HG02840 (cell line): ENCODE measurements at regions not wholly inside any gene's neighbourhood (a gene's known extent, or its start where the extent isn't known, plus 50 kb on each side); places are given as distances from the start of the nearest gene placed in this dataset.

Experiments
- ATAC-seq: cut with Tn5 transposase; IDR thresholded peaks from one replicate; pipeline ENCODE4 v1.9.1; 2021; ENCODE audit warnings: mild to moderate bottlenecking, moderate library complexity, moderate number of reproducible peaks; ENCODE audit not compliant: unreplicated experiment, low FRiP score

DNA sequence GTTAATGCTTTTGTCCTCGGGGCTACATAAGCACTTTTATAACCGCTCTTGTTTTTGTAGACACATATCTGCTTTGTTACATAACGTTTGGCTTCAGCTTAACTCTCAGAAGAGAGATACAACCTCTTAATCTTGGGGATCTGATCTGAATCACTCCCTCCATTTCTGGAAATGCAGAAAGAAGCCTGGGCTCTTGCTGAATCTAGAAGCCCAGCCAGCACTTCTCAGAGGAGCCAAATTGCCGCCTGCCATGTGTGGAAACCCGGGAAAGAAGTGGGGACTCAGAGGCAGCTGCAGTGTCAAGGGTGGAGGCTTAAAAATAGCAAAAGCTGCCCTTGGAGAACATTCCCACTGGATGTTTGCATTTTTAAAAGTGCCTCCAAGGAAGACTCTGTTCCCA lies 69.3 kb upstream of the LDB2 start:
- no peak for ATAC-seq

DNA sequence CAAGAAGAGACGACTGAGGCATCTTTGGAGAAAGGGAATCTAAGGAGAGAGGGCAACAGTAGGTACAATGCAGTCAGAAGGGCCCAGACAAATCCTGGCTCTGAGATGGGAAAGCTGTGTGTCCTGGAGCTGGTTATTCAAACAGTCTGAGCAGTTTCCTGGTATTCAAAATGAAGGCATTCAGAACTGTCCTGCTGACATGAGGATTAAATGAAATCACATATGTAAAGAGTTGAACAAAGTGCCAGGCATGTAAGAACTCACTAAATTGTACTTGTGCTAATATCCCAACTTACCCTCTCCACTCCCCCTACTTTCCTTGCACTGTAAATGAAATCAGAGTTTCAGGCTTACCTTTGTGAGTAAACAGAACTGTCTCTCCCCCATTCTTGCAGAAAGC lies 60.9 kb upstream of the LDB2 start:
- no peak for ATAC-seq

DNA sequence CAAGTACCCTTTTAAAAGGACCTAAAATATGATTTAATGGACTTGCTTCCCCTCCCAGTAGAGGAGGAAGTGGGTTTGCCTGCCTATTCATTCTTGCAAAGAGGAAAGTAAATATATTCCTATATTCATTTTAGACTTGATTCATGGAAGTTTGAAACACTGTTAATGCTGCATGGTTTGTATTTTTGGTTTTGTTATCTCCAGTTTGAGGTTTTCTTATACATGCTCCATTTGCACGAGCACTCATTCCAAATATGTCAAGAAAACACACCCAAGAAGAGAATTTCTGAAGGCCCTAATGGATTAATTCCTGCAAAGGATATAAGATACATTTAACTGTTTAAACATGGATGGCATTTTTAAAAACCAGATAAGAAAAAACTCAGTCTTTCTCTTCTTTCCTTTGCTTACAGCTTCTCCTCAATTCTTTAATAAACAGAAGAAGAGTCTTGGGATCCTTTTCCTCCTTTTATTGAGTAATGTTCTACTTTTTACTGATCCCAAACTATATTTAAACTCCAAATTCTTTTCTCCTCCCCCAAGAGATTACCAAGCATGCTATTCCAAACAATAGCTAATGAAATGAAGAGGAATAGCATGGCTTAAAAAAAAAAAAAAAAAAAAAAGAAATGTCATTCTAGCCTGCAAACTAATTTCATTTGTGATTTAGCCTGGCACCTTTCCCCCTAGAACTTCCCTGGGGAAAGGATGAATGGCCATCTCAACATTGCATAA lies 54.6 kb upstream of the LDB2 start:
- ATAC-seq, result no peak

DNA sequence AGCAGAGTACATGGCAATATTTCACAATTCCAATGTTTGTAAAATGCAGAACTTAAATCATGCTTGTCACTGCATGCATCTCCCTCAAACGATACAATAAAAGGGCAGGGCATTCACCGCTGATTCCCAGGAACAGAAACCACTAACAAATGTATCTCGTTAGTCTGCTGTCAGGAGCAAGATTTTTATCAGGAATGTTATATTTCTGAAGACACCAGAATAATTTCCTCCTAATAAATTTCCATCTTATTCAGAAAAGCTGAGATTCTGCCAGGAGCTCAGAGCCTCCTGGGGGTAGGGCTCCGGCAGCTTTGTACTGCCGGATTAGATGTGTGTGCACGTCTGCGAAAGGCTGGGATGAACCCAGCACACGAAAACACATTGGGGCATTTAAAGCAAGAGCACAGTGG lies 54.0 kb upstream of the LDB2 start:
- ATAC-seq, result no peak
